Neural cell (in vitro differentiated cells): ENCODE measurements at regions not wholly inside any gene's neighbourhood (a gene's known extent, or its start where the extent isn't known, plus 50 kb on each side); places are given as distances from the start of the nearest gene placed in this dataset.

Source experiments
- H2AFZ ChIP-seq: fragments of 200-600, 300-800 bp; sonication (generic), shearing (Covaris generic); 2 replicates; pipeline ENCODE4 v1.6.0; 2014; ENCODE audit warnings: low read depth, mild to moderate bottlenecking, antibody characterized with exemption, low read length, moderate library complexity
- H3F3A ChIP-seq: fragments of 200-600 bp; shearing (Covaris generic); 2 replicates; pipeline ENCODE4 v1.6.1; 2016; ENCODE audit warnings: mild to moderate bottlenecking, moderate library complexity, mixed read lengths, antibody characterized with exemption, low read length; ENCODE audit not compliant: insufficient read depth, poor library complexity, severe bottlenecking
- H3K27ac ChIP-seq: fragments of 200-600, 300-800 bp; sonication (generic), shearing (Covaris generic); 2 replicates; pipeline ENCODE4 v1.5.1; 2014; ENCODE audit warnings: mild to moderate bottlenecking, low read length, moderate library complexity
- H3K27me3 ChIP-seq: fragments of 300-800, 200-600 bp; sonication (generic), shearing (Covaris generic); 2 replicates; pipeline ENCODE4 v1.6.0; 2014; ENCODE audit warnings: mild to moderate bottlenecking, low read depth, low read length, moderate library complexity; ENCODE audit not compliant: insufficient read depth
- H3K36me3 ChIP-seq: fragments of 300-800, 200-600 bp; sonication (generic), shearing (Covaris generic); 2 replicates; pipeline ENCODE4 v1.5.1; 2014; ENCODE audit warnings: mild to moderate bottlenecking, antibody characterized with exemption, low read length, moderate library complexity; ENCODE audit not compliant: insufficient read depth
- H3K4me2 ChIP-seq: fragments of 300-800, 200-600 bp; sonication (generic), shearing (Covaris generic); 2 replicates; pipeline ENCODE4 v1.6.0; 2014; ENCODE audit warnings: mild to moderate bottlenecking, low read length
- H3K4me3 ChIP-seq: fragments of 300-800, 200-600 bp; sonication (generic), shearing (Covaris generic); 2 replicates; pipeline ENCODE4 v1.5.1; 2014; ENCODE audit warnings: mild to moderate bottlenecking, low read length, moderate library complexity
- H3K79me2 ChIP-seq: fragments of 200-600 bp; shearing (Covaris generic); replicated peaks from 2 replicates; pipeline ENCODE4 v1.6.0; 2014; ENCODE audit warnings: mild to moderate bottlenecking, low read length, moderate library complexity; ENCODE audit not compliant: insufficient read depth
- H3K9ac ChIP-seq: fragments of 300-800, 200-600 bp; sonication (generic), shearing (Covaris generic); 2 replicates; pipeline ENCODE4 v1.6.1; 2016; ENCODE audit warnings: mild to moderate bottlenecking, low read length, mixed read lengths
- H3K9me2 ChIP-seq: fragments of 200-600 bp; shearing (Covaris generic); 2 replicates; pipeline ENCODE4 v1.6.1; 2016; ENCODE audit warnings: mild to moderate bottlenecking, low read length, mixed read lengths; ENCODE audit not compliant: insufficient read depth
- H3K9me3 ChIP-seq: fragments of 200-600, 300-800 bp; sonication (generic), shearing (Covaris generic); 2 replicates; pipeline ENCODE4 v1.6.1; 2016; ENCODE audit warnings: mild to moderate bottlenecking, mixed run types, low read length, moderate library complexity, mixed read lengths
- H4K20me1 ChIP-seq: fragments of 200-600 bp; shearing (Covaris generic); 2 replicates; pipeline ENCODE4 v1.6.1; 2016; ENCODE audit warnings: mild to moderate bottlenecking, mixed run types; ENCODE audit not compliant: insufficient read depth
- CTCF ChIP-seq: fragments of 450-650 bp; IDR thresholded peaks from 2 replicates; pipeline ENCODE4 v1.5.1; 2014; ENCODE audit warnings: antibody characterized with exemption, mild to moderate bottlenecking, moderate library complexity; ENCODE audit not compliant: poor library complexity, severe bottlenecking
- EP300 ChIP-seq: fragments of 450-650 bp; conservative IDR thresholded peaks from 2 replicates; pipeline ENCODE4 v1.6.1; 2014; ENCODE audit warnings: antibody characterized with exemption, mild to moderate bottlenecking, moderate library complexity; ENCODE audit not compliant: poor library complexity, severe bottlenecking
- EZH2 ChIP-seq: fragments of 200-600, 300-800 bp; shearing (Covaris generic), sonication (generic); IDR thresholded peaks from 2 replicates; pipeline ENCODE4 v1.6.1; 2014; ENCODE audit warnings: antibody characterized with exemption, low read length, borderline replicate concordance, mild to moderate bottlenecking; ENCODE audit not compliant: insufficient read depth, poor library complexity, severe bottlenecking
- MXI1 ChIP-seq: fragments of 450-650 bp; conservative IDR thresholded peaks from 2 replicates; pipeline ENCODE4 v1.6.1; 2014; ENCODE audit warnings: antibody characterized with exemption, mild to moderate bottlenecking; ENCODE audit not compliant: poor library complexity, severe bottlenecking
- POLR2AphosphoS5 ChIP-seq: IDR thresholded peaks from 2 replicates; pipeline ENCODE4 v1.6.1; 2012
- RAD21 ChIP-seq: fragments of 450-650 bp; conservative IDR thresholded peaks from 2 replicates; pipeline ENCODE4 v1.6.1; 2014; ENCODE audit warnings: antibody characterized with exemption, mild to moderate bottlenecking, moderate library complexity
- REST ChIP-seq: IDR thresholded peaks from 2 replicates; pipeline ENCODE4 v1.6.1; 2012; ENCODE audit warnings: borderline replicate concordance
- SMC3 ChIP-seq: fragments of 450-650 bp; conservative IDR thresholded peaks from 2 replicates; pipeline ENCODE4 v1.6.1; 2014; ENCODE audit warnings: antibody characterized with exemption, mild to moderate bottlenecking, moderate library complexity; ENCODE audit not compliant: poor library complexity
- TAF1 ChIP-seq: IDR thresholded peaks from 2 replicates; pipeline ENCODE4 v1.6.1; 2012; ENCODE audit warnings: low read depth

- Histone ChIP-seq H4K20me1 (no peaks in the 10 kb centered on the region), H3K4me2 (no peak overlapping the region), H2AFZ (no peak overlapping the region), H3K27ac (no peak overlapping the region), H3K79me2 (no peaks in the 10 kb centered on the region), H3K9me2 (no peaks in the 10 kb centered on the region), H3K9ac (no peak overlapping the region), H3K36me3 (no peaks in the 10 kb centered on the region), H3K27me3 (no peaks in the 10 kb centered on the region), H3F3A (no peaks in the 10 kb centered on the region), H3K9me3 (no peaks in the 10 kb centered on the region), H3K4me3 (no peak overlapping the region)
- TF ChIP-seq RAD21 (no peak), EZH2 (no peak), SMC3 (no peak), POLR2AphosphoS5 (no peak), REST (no peak), CTCF (no peak), TAF1 (no peak), MXI1 (no peak)
These were observed 93.1 kb downstream of the PDGFA start for GRCh38 chr7:426510-426909.

DNA sequence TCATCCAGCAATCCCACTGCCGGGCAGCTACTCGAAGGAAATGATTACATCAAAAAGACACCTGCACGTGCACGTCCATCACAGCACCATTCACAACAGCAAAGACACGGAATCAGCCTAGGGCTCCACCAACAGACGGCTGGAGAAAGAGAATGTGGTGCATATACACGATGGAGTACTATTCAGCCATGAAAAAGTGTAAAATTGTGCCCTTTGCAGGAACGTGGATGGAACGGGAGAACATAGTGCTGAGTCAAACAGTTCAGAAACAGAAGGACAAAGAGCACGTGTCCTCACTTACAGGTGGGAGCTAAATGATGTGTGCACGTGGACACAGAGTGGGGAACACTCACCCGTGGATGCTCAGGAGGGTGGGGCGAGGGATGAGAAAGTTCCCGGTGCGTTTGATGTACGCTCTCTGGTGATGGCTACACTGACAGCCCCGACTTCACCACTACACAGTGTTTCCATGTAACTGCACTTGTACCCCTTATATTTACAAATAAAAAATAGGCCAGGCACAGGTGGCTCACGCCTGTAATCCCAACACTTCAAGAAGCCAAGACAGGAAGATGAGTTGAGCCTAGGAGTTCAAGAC lies 92.0 kb downstream of the PDGFA start:
- H3K9me2 ChIP-seq, result no peaks in the 10 kb centered on the region
- H3K9me3 ChIP-seq, result no peaks in the 10 kb centered on the region
- no peaks in the 10 kb centered on the region for H4K20me1 ChIP-seq
- H3K9ac ChIP-seq, result no peak overlapping the region
- no peak for TF ChIP-seq TAF1
- no peak for TF ChIP-seq EP300
- TF ChIP-seq RAD21, result no peak
- TF ChIP-seq MXI1, result no peak
- TF ChIP-seq SMC3, result no peak
- TF ChIP-seq CTCF, result no peak
- TF ChIP-seq EZH2, result no peak
- TF ChIP-seq REST, result no peak
- TF ChIP-seq POLR2AphosphoS5, result no peak
- no peak overlapping the region for H3K27ac ChIP-seq
- H3K36me3 ChIP-seq, result no peaks in the 10 kb centered on the region
- no peaks in the 10 kb centered on the region for H3K27me3 ChIP-seq
- no peak overlapping the region for H2AFZ ChIP-seq
- H3K4me2 ChIP-seq, result no peak overlapping the region
- H3K79me2 ChIP-seq, result no peaks in the 10 kb centered on the region
- no peak overlapping the region for H3K4me3 ChIP-seq
- H3F3A ChIP-seq, result no peaks in the 10 kb centered on the region
